KMS-11 (cell line): ENCODE measurements at regions not wholly inside any gene's neighbourhood (a gene's known extent, or its start where the extent isn't known, plus 50 kb on each side); places are given as distances from the start of the nearest gene placed in this dataset.

Source experiments
- H2AFZ ChIP-seq: fragments of 200-600 bp; sonication (generic); 2 replicates; pipeline ENCODE4 v1.6.1; 2016; ENCODE audit warnings: antibody characterized with exemption, mixed run types, low read depth
- H3K27ac ChIP-seq: fragments of 200-600 bp; sonication (generic); 2 replicates; pipeline ENCODE4 v1.6.1; 2016; ENCODE audit warnings: mild to moderate bottlenecking, mixed run types
- H3K27me3 ChIP-seq: fragments of 200-600 bp; sonication (generic); 2 replicates; pipeline ENCODE4 v1.6.1; 2017; ENCODE audit warnings: mild to moderate bottlenecking, low read depth, mixed run types, moderate library complexity; ENCODE audit not compliant: insufficient read depth
- H3K36me3 ChIP-seq: fragments of 200-600 bp; sonication (generic); 2 replicates; pipeline ENCODE4 v1.6.1; 2017; ENCODE audit warnings: mild to moderate bottlenecking, mixed run types; ENCODE audit not compliant: insufficient read depth
- H3K4me1 ChIP-seq: fragments of 200-600 bp; sonication (generic); 2 replicates; pipeline ENCODE4 v1.6.1; 2016; ENCODE audit warnings: mild to moderate bottlenecking, low read depth, mixed run types; ENCODE audit not compliant: poor library complexity, severe bottlenecking
- H3K4me2 ChIP-seq: fragments of 200-600 bp; sonication (generic); 2 replicates; pipeline ENCODE4 v1.7.0; 2016; ENCODE audit warnings: mild to moderate bottlenecking, mixed run types
- H3K4me3 ChIP-seq: fragments of 200-600 bp; sonication (generic); IDR thresholded peaks from 2 replicates; pipeline ENCODE4 v1.6.1; 2017; ENCODE audit warnings: low read depth, low read length, mixed read lengths; ENCODE audit not compliant: insufficient read depth
- H3K79me2 ChIP-seq: fragments of 200-600 bp; sonication (generic); 2 replicates; pipeline ENCODE4 v1.6.1; 2016; ENCODE audit warnings: low read depth, mixed run types; ENCODE audit not compliant: insufficient read depth
- H3K9ac ChIP-seq: fragments of 200-600 bp; sonication (generic); 2 replicates; pipeline ENCODE4 v1.6.1; 2016; ENCODE audit warnings: mild to moderate bottlenecking, mixed run types
- H4K20me1 ChIP-seq: fragments of 200-600 bp; sonication (generic); 2 replicates; pipeline ENCODE4 v1.6.1; 2016; ENCODE audit warnings: mild to moderate bottlenecking, mixed run types; ENCODE audit not compliant: insufficient read depth
- TF ChIP-seq, protein P1 (sequence below): fragments of 200-600 bp; sonication (generic); conservative IDR thresholded peaks from 2 replicates; pipeline ENCODE4 v1.6.1; 2017; ENCODE audit warnings: low read depth, mild to moderate bottlenecking, antibody characterized with exemption, low read length, moderate library complexity, mixed read lengths

- Histone ChIP-seq H3K4me1 (no peaks in the 10 kb centered on the region), H3K4me3 (no peak overlapping the region), H4K20me1 (no peaks in the 10 kb centered on the region), H3K36me3 (no peaks in the 10 kb centered on the region), H3K79me2 (no peaks in the 10 kb centered on the region), H3K27ac (no peak overlapping the region), H3K4me2 (no peak overlapping the region), H2AFZ (no peak overlapping the region), H3K9ac (no peak overlapping the region), H3K27me3 (no peaks in the 10 kb centered on the region)
- TF ChIP-seq, protein P1, sequence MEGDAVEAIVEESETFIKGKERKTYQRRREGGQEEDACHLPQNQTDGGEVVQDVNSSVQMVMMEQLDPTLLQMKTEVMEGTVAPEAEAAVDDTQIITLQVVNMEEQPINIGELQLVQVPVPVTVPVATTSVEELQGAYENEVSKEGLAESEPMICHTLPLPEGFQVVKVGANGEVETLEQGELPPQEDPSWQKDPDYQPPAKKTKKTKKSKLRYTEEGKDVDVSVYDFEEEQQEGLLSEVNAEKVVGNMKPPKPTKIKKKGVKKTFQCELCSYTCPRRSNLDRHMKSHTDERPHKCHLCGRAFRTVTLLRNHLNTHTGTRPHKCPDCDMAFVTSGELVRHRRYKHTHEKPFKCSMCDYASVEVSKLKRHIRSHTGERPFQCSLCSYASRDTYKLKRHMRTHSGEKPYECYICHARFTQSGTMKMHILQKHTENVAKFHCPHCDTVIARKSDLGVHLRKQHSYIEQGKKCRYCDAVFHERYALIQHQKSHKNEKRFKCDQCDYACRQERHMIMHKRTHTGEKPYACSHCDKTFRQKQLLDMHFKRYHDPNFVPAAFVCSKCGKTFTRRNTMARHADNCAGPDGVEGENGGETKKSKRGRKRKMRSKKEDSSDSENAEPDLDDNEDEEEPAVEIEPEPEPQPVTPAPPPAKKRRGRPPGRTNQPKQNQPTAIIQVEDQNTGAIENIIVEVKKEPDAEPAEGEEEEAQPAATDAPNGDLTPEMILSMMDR = no peak
These were observed 298.1 kb upstream of the PLXNA2 start for GRCh38 chr1:208542309-208542708.

DNA sequence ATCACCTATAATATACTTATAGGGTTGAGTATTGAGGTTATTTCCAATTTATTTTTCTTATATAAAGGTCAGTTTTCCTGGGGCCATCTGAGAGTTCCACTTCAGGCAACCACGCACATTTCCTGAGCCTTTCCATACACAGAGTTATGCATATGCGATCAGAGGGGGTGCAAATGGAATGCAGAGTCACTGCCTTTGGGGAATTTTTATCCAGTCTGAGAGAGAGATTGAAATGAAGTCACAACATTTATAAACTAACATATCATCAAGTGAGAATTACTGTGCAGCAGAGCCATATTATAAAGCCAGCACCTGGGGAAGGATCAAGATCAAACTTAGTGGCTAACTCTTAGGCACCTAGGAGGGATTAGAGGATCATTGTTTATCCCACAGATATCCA is 299.9 kb upstream of the PLXNA2 start:
- no peaks in the 10 kb centered on the region for H3K36me3 ChIP-seq
- no peak overlapping the region for H3K27ac ChIP-seq
- TF ChIP-seq, protein P1 = no peak
- no peaks in the 10 kb centered on the region for H3K27me3 ChIP-seq
- H3K4me2 ChIP-seq = no peak overlapping the region
- no peak overlapping the region for H2AFZ ChIP-seq
- H3K4me3 ChIP-seq = no peak overlapping the region
- H3K9ac ChIP-seq = no peak overlapping the region
- H4K20me1 ChIP-seq = no peaks in the 10 kb centered on the region
- no peaks in the 10 kb centered on the region for H3K4me1 ChIP-seq
- H3K79me2 ChIP-seq = no peaks in the 10 kb centered on the region

- H3K4me1 ChIP-seq = no peaks in the 10 kb centered on the region
- H3K79me2 ChIP-seq = no peaks in the 10 kb centered on the region
- no peak overlapping the region for H3K4me2 ChIP-seq
- H2AFZ ChIP-seq = no peak overlapping the region
- no peak overlapping the region for H3K27ac ChIP-seq
- TF ChIP-seq, protein P1 = no peak
- no peaks in the 10 kb centered on the region for H4K20me1 ChIP-seq
- H3K4me3 ChIP-seq = no peak overlapping the region
- H3K9ac ChIP-seq = no peak overlapping the region
- no peaks in the 10 kb centered on the region for H3K27me3 ChIP-seq
- H3K36me3 ChIP-seq = no peaks in the 10 kb centered on the region
These were observed 300.6 kb upstream of the PLXNA2 start for GRCh38 chr1:208544794-208545193.

DNA sequence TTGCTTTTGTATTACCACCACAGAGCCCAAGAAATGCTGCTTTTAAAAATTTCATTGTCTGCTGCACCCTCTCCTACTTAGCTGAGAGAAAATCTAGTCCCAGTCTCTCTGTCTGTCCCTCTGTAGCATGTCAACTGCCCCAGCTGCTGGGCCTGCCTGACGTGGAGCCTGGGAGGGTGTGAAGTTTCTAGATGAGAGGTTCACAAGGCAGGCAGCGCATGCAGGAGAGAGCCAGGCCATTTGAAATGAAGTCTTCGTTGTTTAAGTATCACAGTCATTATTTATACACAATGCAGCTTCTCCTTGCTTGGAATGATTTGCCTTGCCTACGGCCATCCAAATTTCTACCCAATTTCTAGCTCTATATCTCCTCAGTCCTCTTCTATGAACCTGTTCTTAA is 306.8 kb upstream of the PLXNA2 start:
- Histone ChIP-seq H3K27ac (no peak overlapping the region), H3K4me2 (no peak overlapping the region), H3K79me2 (no peaks in the 10 kb centered on the region), H3K4me3 (no peak overlapping the region), H3K4me1 (no peaks in the 10 kb centered on the region), H2AFZ (no peak overlapping the region), H3K9ac (no peak overlapping the region), H3K27me3 (no peaks in the 10 kb centered on the region), H4K20me1 (no peaks in the 10 kb centered on the region), H3K36me3 (no peaks in the 10 kb centered on the region)
- TF ChIP-seq, protein P1 = no peak
